A673 (cell line): ENCODE measurements at regions not wholly inside any gene's neighbourhood (a gene's known extent, or its start where the extent isn't known, plus 50 kb on each side); places are given as distances from the start of the nearest gene placed in this dataset.
"Not testable (repeated sequence)": the region's sequence is repeated elsewhere in the genome, so short reads cannot be mapped to it uniquely, and the experiment has no call there.

Experiments used
- BruUV-seq: library from RNA; stranded (reverse); fragments of 400-500 nt; replicated peaks from 2 replicates; lab custom pipeline; 2021; lab: Mats Ljungman, UMichigan
- CTCF ChIA-PET: fragments of 300-600 bp; sonication (Branson Sonifier 250); formaldehyde crosslinking; loops from one replicate; lab custom pipeline; 2022; ENCODE audit warnings: antibody characterized with exemption; lab: Charles Lee
- POLR2A ChIA-PET: fragments of 300-600 bp; sonication (Branson Sonifier 250); formaldehyde crosslinking; loops from one replicate; lab custom pipeline; 2022; ENCODE audit warnings: antibody characterized with exemption; ENCODE audit not compliant: low non-redundant PET; lab: Charles Lee
- DNase-seq: peaks from one replicate; pipeline ENCODE4 v3.0.0-alpha.2; 2015; ENCODE audit warnings: low spot score
- H3K27ac ChIP-seq: fragments of 200-600 bp; sonication (generic); 2 replicates; pipeline ENCODE4 v1.5.1; 2016; ENCODE audit warnings: mixed run types, low read depth, mild to moderate bottlenecking, mixed read lengths, antibody characterized with exemption, low read length; ENCODE audit not compliant: poor library complexity, severe bottlenecking
- H3K27me3 ChIP-seq: fragments of 200-600 bp; sonication (generic); replicated peaks from 2 replicates; pipeline ENCODE4 v1.6.1; 2017; ENCODE audit warnings: mixed run types, low read depth, mild to moderate bottlenecking, mixed read lengths, antibody characterized with exemption, low read length; ENCODE audit not compliant: insufficient read depth, poor library complexity
- H3K36me3 ChIP-seq: fragments of 200-600 bp; sonication (generic); 2 replicates; pipeline ENCODE4 v1.6.1; 2016; ENCODE audit warnings: mixed run types, mild to moderate bottlenecking, mixed read lengths, antibody characterized with exemption, low read length; ENCODE audit not compliant: insufficient read depth, poor library complexity, severe bottlenecking
- H3K4me1 ChIP-seq: fragments of 200-600 bp; sonication (generic); 2 replicates; pipeline ENCODE4 v1.6.1; 2017; ENCODE audit warnings: mixed run types, mild to moderate bottlenecking, mixed read lengths, antibody characterized with exemption, low read length; ENCODE audit not compliant: insufficient read depth, poor library complexity, severe bottlenecking
- H3K4me3 ChIP-seq: fragments of 200-600 bp; sonication (generic); 2 replicates; pipeline ENCODE4 v1.5.1; 2016; ENCODE audit warnings: low read depth, mixed run types, mild to moderate bottlenecking, mixed read lengths, low read length; ENCODE audit not compliant: poor library complexity, severe bottlenecking
- H3K9me3 ChIP-seq: fragments of 200-600 bp; sonication (generic); 2 replicates; pipeline ENCODE4 v1.6.1; 2016; ENCODE audit warnings: mixed run types, low read depth, mild to moderate bottlenecking, mixed read lengths, antibody characterized with exemption, low read length; ENCODE audit not compliant: poor library complexity, severe bottlenecking
- CTCF ChIP-seq: fragments of 300-800, 200-600 bp; sonication (generic); conservative IDR thresholded peaks from 2 replicates; pipeline ENCODE4 v1.5.1; 2017; ENCODE audit warnings: low read depth, mild to moderate bottlenecking, antibody characterized with exemption, low read length, moderate library complexity, mixed read lengths
- EZH2 ChIP-seq: fragments of 200-600 bp; sonication (generic); IDR thresholded peaks from 2 replicates; pipeline ENCODE4 v1.6.1; 2017; ENCODE audit warnings: borderline replicate concordance, low read depth, mild to moderate bottlenecking, mixed read lengths, antibody characterized with exemption, low read length; ENCODE audit not compliant: poor library complexity, severe bottlenecking
- intact Hi-C: fragments of 100-400 bp; cut with micrococcal nuclease; formaldehyde crosslinking; loops from one replicate; pipeline ENCODE4 v1.10.0; 2022; ENCODE audit not compliant: unreplicated experiment

GRCh38 chr18:76274468-76275289, 220.4 kb downstream of the ZNF516 start:
- DNase-seq: peak; percentile 54
- Histone ChIP-seq H3K9me3 (no peaks in the 10 kb centered on the region), H3K27me3 (no peaks in the 10 kb centered on the region), H3K27ac (no peak overlapping the region), H3K4me1 (no peaks in the 10 kb centered on the region), H3K36me3 (no peaks in the 10 kb centered on the region), H3K4me3 (no peak overlapping the region)
- TF ChIP-seq CTCF: peak; percentile 63
- TF ChIP-seq EZH2: no peak
- intact Hi-C loops: no loop called here
- ChIA-PET POLR2A (no interaction called here), CTCF (interaction anchor here (0.5 kb wide), 1 partner anchor 58 kb away, joined by 4 read pairs; no protein-coding TSS in a partner anchor)
- BruUV-seq: no TSS peak

- Histone ChIP-seq H3K4me3 (no peak overlapping the region), H3K27ac (no peak overlapping the region), H3K4me1 (no peaks in the 10 kb centered on the region), H3K36me3 (no peaks in the 10 kb centered on the region), H3K9me3 (no peaks in the 10 kb centered on the region), H3K27me3 (no peaks in the 10 kb centered on the region)
- ChIA-PET CTCF (no interaction called here), POLR2A (no interaction called here)
- TF ChIP-seq EZH2 (no peak), CTCF (no peak)
- no peak for DNase-seq
- intact Hi-C loops: no loop called here
- BruUV-seq: no TSS peak
Observed at GRCh38 chr18:76273956-76274355, 221.1 kb downstream of the ZNF516 start.

GRCh38 chr18:76273036-76273545, 222.0 kb downstream of the ZNF516 start:
- no peaks in the 10 kb centered on the region for H3K4me1 ChIP-seq
- H3K4me3 ChIP-seq: no peak overlapping the region
- H3K36me3 ChIP-seq: no peaks in the 10 kb centered on the region
- no peaks in the 10 kb centered on the region for H3K9me3 ChIP-seq
- H3K27me3 ChIP-seq: no peaks in the 10 kb centered on the region
- BruUV-seq: no TSS peak
- no peak for DNase-seq
- intact Hi-C loops: no loop called here
- TF ChIP-seq EZH2 (no peak), CTCF (no peak)
- ChIA-PET POLR2A (no interaction called here), CTCF (no interaction called here)
- H3K27ac ChIP-seq: no peak overlapping the region

GRCh38 chr18:76267423-76267822, 227.6 kb downstream of the ZNF516 start:
- CTCF ChIA-PET, H3K27ac ChIP-seq, POLR2A ChIA-PET, BruUV-seq, H3K4me3 ChIP-seq, H3K9me3 ChIP-seq, H3K4me1 ChIP-seq, DNase-seq, H3K27me3 ChIP-seq, H3K36me3 ChIP-seq, intact Hi-C loops: not testable (repeated sequence)
